ENCODE measurements at regions not wholly inside any gene's neighbourhood (a gene's known extent, or its start where the extent isn't known, plus 50 kb on each side); places are given as distances from the start of the nearest gene placed in this dataset.

DNA sequence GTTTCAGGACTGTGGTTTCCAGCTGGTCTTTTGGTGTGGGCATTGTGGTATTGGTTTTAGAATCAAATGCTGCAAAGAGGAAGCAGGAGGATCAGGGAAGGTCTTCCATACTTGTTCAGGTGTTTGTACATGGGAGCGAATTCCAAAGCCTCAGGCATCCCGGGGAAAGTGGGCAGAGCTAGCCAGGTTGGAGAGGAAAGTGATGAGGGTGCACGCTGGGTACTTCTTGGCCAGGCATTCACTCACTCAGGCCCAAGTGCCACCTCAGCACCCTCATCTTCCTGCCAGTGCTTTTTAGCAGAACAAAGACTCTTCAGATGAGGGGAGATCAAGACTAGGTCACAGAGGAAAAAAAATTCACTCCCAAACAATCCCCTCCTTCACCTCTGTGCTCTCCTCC lies 241.1 kb upstream of the TBX18 start:
- TF ChIP-seq CTCF (IDR thresholded peaks at IDR 0.05; ENCODE audit: insufficient read depth, low read length, poor library complexity, severe bottlenecking) (no peak), EZH2phosphoT487 (conservative IDR thresholded peaks at IDR 0.05; ENCODE audit: low read length) (no peak)
